ENCODE measurements at regions not wholly inside any gene's neighbourhood (a gene's known extent, or its start where the extent isn't known, plus 50 kb on each side); places are given as distances from the start of the nearest gene placed in this dataset.
"Not testable (repeated sequence)": the region's sequence is repeated elsewhere in the genome, so short reads cannot be mapped to it uniquely, and the experiment has no call there.

- peak; percentile 13 for DNase-seq
Observed at GRCh38 chr5:103718108-103718507, 155.5 kb upstream of the NUDT12 start.

GRCh38 chr5:103708601-103709000 lies 146.0 kb upstream of the NUDT12 start:
- DNase-seq = no peak

GRCh38 chr5:103706939-103707682 lies 144.5 kb upstream of the NUDT12 start:
- no peak for DNase-seq

GRCh38 chr5:103703617-103704016 lies 141.0 kb upstream of the NUDT12 start:
- DNase-seq = no peak

- no peak for DNase-seq
Observed at GRCh38 chr5:103693517-103693916, 130.9 kb upstream of the NUDT12 start.

- DNase-seq = no peak
Observed at GRCh38 chr5:103690676-103691075, 128.1 kb upstream of the NUDT12 start.

GRCh38 chr5:103679873-103680272 lies 117.3 kb upstream of the NUDT12 start:
- DNase-seq = no peak

- not testable (repeated sequence) for DNase-seq
Observed at GRCh38 chr5:103676198-103676597, 113.6 kb upstream of the NUDT12 start.

- DNase-seq = no peak
Observed at GRCh38 chr5:103674739-103675138, 112.2 kb upstream of the NUDT12 start.

GRCh38 chr5:103674251-103674650 lies 111.7 kb upstream of the NUDT12 start:
- DNase-seq = no peak

GRCh38 chr5:103669615-103670014 lies 107.0 kb upstream of the NUDT12 start:
- no peak for DNase-seq

GRCh38 chr5:103668281-103668680 lies 105.7 kb upstream of the NUDT12 start:
- DNase-seq = no peak

- DNase-seq = no peak
Observed at GRCh38 chr5:103667068-103667467, 104.5 kb upstream of the NUDT12 start.

- no peak for DNase-seq
Observed at GRCh38 chr5:103657301-103657700, 94.7 kb upstream of the NUDT12 start.

- no peak for DNase-seq
Observed at GRCh38 chr5:103648086-103648485, 85.5 kb upstream of the NUDT12 start.

GRCh38 chr5:103646698-103647614 lies 84.4 kb upstream of the NUDT12 start:
- DNase-seq = no peak

- DNase-seq = no peak
Observed at GRCh38 chr5:103645816-103646215, 83.2 kb upstream of the NUDT12 start.

- DNase-seq = no peak
Observed at GRCh38 chr5:103638979-103639378, 76.4 kb upstream of the NUDT12 start.

GRCh38 chr5:103624675-103625074 lies 62.1 kb upstream of the NUDT12 start:
- DNase-seq = no peak

- DNase-seq = no peak
Observed at GRCh38 chr5:103624035-103624480, 61.5 kb upstream of the NUDT12 start.

GRCh38 chr5:103623425-103623824 lies 60.8 kb upstream of the NUDT12 start:
- DNase-seq = no peak

- DNase-seq = no peak
Observed at GRCh38 chr5:103621548-103621930, 59.0 kb upstream of the NUDT12 start.

GRCh38 chr5:103620851-103621547 lies 58.4 kb upstream of the NUDT12 start:
- no peak for DNase-seq

Data from retina (tissue), 1 donor.